GM03348 (cell line): ENCODE measurements at regions not wholly inside any gene's neighbourhood (a gene's known extent, or its start where the extent isn't known, plus 50 kb on each side); places are given as distances from the start of the nearest gene placed in this dataset.
A peak's percentile ranks its signal among the peaks of the same experiment; 100 is the strongest.
"Not testable (repeated sequence)": the region's sequence is repeated elsewhere in the genome, so short reads cannot be mapped to it uniquely, and the experiment has no call there.

Source experiments
- DNase-seq: peaks from one replicate; pipeline ENCODE4 v3.0.0; 2012; ENCODE audit warnings: low spot score

DNA sequence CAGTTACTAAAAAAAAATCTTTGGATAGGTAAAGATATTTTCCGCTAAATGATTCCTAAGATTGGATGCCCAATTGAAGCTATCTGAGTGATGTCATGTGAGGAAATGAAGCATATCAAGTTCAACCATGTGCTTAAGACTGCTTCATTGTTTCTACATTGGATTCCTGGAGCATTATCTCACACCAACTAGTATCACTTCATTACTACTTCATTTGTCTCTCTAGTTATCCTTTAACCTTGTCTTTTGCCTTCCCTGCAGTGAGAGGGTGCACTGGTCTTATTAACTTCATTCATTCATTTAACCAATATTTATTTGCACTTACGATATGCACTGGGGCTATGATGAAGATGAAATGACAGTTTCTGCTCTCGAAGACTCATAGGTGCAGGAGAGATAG, 198.1 kb downstream of the SLC38A4 start:
- no peak for DNase-seq

DNA sequence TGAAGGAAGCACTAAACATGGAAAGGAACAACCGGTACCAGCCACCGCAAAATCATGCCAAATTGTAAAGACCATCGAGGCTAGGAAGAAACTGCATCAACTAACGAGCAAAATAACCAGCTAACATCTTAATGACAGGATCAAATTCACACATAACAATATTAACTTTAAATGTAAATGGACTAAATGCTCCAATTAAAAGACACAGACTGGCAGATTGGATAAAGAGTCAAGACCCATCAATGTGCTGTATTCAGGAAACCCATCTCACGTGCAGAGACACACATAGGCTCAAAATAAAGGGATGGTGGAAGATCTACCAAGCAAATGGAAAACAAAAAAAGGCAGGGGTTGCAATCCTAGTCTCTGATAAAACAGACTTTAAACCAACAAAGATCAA, 206.3 kb downstream of the SLC38A4 start:
- DNase-seq, result not testable (repeated sequence)

DNA sequence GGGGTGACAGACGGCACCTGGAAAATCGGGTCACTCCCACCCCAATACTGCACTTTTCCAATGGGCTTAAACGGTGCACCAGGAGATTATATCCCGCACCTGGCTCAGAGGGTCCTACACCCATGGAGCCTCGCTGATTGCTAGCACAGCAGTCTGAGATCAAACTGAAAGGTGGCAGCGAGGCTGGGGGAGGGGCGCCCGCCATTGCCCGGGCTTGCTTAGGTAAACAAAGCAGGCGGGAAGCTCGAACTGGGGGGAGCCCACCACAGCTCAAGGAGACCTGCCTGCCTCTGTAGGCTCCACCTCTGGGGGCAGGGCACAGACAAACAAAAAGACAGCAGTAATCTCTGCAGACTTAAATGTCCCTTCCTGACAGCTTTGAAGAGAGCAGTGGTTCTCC, 208.1 kb downstream of the SLC38A4 start:
- DNase-seq, result not testable (repeated sequence)

DNA sequence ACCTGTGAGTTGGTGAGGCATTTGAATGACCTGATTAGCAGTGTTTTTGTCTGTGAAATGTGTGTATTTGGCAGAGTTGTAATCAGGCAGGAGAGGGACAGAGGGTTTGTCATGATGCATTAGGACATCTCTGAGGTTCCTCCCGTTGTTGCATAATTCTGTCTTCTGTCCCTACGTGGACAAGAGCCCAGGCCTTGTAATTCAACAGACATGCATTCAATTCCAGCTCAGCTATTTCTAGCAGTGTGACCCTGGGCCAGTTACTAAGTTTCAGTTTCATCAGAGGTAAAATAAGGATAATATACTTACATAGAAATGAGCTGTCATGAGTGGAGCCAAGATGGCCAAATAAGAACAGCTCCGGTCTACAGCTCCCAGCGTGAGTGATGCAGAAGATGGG, 208.6 kb downstream of the SLC38A4 start:
- DNase-seq, result peak; percentile 80

DNA sequence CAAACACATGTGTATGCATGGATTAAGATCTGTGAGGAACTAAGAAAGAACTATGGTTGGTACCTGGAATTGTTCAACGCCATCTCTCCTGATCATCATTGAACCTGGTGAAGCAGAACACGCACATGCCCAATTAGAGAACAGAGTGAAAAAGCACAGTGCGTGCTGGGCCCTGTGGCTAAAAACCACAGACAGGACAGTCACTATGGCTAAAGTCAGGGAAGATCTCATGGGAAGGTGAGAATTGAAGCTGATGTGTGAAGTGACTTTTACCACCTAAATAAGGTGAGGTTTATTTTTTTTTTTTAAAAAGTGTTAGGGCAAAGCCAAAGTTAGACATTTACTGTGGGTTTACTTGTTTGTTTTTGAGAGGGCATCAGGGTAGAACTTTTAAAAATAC, 215.0 kb downstream of the SLC38A4 start:
- no peak for DNase-seq

DNA sequence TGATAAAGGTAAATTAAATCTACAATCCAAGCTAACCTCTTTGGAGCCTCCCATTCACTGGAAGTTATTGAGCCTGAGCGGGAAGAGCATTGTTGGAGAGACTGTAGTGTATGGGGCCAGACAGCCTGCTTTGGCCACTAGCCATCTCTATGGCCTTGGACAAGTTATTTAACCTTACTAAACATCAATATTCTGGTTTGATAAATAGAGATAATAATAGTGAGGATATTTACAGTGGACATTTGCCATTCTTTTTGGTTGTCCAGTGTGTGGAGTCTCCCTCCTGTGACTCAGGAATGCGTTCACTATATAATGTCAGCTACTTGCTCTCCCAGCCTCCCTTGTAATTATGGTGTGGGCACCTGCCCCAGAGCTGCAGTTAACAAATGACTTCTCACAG, 216.1 kb downstream of the SLC38A4 start:
- no peak for DNase-seq

DNA sequence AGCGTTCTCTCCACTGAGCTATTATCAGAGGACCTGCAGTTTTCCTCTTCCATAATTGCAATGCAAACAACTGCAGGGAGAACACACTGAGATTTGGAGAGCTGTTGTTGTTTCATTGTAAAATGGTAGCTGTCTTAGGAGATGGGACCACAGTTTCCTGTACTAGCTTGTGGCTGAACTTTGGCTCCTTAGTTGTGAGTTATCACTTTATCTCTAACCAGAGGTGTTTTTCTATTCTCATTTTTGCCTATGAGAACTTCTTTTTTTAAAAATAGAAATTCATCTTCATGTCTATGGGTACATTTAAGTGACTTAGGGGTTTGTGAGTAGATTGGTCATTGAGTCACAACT, 216.5 kb downstream of the SLC38A4 start:
- DNase-seq, result no peak

DNA sequence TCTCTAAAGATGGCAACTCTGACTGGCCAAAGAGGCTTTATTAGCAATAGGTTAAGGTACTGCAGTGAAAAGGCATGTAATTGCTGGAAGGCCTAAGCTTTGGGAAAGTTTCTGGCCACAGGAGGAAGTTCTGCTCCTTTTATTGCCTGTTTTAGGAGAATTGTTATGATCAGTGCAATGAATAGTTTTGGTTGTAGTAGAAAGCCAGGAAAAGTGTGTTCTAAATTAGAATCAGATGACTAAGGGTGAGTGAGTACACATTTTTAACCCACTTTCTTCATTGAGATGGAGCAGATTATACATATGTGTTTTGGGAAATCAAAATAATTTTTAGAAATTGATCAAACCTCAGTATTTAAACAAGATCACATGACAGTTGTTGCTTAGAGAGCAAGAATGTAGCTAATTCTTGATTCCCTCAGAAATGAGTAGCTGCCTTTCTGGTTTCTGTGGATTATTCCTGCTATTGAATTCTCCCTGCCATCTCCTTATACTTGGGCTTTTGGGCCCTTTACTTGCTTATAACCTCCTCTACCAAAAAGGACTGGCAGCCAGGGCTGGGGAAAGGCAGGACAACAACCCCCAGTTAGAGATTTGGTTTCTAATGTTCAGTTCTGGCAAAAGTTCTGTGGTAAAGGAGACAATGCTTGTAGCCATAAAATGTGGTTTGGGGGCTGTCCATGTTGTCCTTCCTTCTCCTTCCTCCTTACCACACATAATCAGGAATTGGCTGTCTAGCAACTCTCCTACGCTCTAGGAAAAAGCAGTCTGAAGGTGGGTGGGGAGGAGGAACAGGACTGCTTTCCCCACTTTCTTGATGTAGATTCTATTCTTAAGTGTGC, 217.1 kb downstream of the SLC38A4 start:
- DNase-seq, result peak; percentile 79

DNA sequence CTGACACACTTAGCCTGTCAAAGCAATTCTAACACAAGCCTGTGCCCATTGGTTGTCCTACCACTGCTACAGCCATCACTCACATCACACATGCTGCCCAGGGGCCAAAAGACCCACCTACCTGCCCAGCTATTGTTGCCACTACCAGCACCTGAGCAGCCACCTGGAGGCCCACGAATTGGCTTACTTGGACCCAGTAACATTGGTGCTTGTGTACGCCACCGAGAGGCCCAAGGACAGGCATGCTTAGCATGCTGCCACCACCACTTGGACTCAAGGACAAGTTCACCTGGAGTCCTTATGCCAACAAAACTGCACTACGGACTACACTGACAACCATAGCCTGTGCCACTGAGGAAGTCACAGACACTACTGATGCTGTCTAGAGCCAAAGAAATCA, 221.1 kb downstream of the SLC38A4 start:
- no peak for DNase-seq

DNA sequence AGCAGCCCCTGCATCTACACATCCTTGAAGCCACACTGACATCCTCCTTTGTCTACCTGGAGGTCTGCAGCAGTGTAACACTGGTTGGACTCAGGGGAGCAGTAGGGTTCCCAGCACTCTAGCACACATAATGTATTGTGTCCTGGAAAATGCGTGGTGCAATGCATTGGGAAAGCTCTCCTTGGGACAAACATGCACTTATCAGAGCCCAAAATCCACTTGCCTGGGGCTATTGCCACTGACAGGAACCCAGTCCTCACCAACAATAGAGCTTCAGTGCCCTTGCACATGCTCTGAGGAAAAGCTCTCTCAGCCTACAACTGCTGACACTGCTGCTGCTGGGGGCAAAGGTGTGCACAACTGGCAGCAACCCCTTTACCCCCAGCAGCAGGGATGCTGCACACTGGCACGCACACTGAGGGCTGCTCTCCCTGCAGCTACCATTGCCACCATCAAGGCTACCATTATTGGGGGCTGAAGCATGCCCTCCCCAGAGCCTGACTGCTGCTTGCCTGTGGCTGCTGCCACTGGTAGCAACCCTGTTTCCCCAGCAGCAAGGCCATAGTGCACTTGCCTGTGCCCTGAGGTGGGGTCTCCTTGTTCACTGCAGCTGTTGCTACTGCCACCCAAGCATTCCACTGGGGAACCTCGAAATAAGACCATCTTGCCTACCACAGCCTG, 221.9 kb downstream of the SLC38A4 start:
- DNase-seq, result no peak

DNA sequence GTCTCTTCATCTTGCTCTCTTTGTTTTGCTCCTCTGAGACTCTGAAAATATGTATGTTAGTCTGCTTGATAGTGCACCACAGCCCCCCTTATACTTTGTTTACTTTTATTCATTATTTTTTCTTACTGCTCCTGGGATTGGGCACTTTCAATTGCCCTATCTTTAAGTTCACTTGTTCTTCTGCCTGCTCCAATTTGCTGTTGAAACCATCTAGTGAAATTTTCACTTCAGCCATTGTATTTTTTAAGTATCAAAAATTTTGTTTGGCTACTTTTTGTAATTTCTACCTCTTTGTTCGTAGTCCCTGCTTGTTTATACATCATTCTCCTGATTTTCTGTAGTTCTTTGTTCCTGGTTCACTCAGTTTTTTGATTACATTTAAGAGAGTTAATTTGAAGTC, 223.3 kb downstream of the SLC38A4 start:
- no peak for DNase-seq

DNA sequence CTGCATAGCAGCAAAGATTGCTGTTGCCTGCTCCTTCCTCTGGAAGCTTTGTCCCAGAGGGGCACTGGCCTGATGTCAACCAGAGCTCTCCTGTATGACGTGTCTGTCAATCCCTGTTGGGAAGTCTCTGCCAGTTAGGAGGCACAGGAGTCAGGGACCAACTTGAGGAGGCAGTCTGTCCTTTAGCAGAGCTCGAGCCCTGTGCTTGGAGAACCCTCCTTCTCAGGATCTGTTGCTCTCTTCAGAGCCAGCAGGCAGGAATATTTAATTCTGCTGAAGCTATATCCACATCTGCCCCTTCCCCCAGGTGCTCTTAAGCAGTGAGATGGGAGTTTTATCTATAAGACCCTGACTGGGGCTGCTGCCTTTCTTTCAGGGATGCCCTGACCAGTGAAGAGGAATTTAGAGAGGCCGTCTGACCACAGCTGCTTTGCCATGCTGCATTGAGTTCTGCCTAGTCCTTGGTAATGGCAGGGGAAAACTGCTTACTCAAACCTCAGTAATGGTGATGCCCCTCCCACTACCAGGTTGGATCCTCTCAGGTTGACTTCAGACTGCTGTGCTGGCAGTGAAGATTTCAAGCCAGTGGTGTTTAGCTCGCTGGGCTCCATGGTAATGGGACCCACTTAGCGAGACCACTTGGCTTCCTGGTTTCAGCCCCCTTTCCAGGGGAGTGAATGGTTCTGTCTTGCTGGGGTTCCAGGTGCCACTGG, 218.6 kb upstream of the SLC38A2 start:
- no peak for DNase-seq

DNA sequence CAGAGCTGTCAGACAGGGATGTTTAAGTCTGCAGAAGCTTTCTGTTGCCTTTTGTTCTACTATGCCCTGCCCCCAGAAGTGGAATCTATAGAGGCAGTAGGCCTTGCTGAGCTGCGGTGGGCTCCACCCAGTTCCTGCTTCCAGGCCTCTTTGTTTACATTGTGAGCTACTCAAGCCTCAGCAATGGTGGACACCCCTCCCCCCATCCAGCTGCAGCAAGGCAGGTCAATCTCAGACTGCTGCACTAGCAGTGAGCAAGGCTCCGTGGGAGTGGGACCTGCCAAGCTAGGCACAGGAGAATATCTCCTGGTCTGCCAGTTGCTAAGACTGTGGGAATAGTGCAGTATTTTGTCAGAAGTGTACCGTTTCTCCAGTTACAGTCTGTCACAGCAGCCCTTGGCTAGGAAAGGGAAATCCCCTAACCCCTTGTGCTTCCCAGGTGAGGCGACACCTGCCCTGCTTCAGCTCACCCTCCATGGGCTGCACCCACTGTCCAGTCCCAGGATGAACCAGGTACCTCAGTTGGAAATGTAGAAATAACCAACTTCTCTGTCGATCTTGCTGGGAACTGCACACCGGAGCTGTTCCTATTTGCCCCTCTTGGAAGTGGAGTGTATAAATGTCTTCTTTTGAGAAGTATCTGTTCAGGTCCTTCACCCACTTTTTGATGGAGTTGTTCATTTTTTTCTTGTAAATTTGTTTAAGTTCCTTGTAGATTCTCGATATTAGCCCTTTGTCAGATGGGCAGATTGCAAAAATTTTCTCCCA, 213.5 kb upstream of the SLC38A2 start:
- no peak for DNase-seq

DNA sequence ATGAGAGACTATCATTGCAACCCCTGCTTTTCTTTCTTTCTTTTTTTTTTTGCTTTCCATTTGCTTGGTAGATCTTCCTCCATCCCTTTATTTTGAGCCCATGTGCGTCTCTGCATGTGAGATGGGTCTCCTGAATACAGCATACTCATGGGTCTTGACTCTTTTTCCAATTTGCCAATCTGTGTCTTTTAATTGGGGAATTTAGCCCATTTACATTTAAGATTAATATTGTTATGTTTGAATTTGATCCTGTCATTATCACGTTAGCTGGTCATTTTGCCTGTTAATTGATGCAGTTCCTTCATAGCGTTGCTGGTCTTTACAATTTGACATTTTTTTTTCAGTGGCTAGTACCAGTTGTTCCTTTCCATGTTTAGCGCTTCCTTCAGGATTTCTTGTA, 211.5 kb upstream of the SLC38A2 start:
- DNase-seq, result not testable (repeated sequence)

DNA sequence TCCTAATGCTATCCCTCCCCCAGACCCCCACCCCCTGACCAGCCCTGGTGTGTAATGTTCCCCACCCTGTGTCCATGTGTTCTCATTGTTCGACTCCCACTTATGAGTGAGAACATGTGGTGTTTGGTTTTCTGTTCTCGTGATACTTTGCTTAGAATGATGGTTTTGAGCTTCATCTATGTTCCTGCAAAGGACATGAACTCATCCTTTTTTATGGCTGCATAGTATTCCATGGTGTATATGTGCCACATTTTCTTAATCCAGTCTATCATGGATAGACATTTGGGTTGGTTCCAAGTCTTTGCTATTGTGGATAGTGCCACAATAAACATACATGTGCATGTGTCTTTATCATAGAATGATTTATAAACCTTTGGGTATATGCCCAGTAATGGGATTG, 209.4 kb upstream of the SLC38A2 start:
- DNase-seq, result not testable (repeated sequence)

DNA sequence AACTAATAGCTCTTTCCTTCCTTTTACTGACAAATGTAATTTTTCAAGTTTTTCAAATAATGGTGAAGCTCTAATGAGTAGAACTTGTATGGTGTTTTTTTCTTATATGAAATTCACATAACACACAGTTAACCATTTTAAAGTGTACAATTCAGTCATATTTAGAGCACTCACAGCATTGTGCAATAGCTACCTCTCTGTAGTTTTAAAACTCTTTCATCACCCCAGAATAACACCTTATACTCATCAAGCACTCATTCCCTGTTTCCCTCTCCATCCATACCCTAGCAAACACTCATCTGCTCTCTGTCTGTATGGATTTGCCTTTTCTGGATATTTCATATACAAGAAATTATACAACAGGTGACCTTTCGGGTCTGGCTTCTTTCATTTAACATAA, 207.9 kb upstream of the SLC38A2 start:
- DNase-seq, result no peak

DNA sequence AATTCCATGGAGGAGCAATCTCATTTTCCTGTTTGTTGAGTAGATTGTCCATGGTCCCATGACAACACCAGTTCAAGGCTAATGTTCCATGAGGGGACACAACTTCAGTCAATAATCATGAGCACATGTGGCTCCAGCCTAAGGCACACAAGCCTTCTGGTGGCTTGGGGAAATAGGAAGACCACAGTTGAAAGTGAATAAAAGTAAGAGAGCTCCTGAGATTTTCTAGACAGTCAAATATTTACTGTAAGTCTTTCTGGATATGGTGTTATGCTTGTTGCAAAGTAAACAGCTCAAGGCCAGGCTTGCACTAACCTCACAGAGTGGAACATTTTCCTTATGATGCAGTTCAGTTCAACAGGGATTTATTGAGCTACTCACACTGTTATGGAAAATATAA, 206.9 kb upstream of the SLC38A2 start:
- no peak for DNase-seq

DNA sequence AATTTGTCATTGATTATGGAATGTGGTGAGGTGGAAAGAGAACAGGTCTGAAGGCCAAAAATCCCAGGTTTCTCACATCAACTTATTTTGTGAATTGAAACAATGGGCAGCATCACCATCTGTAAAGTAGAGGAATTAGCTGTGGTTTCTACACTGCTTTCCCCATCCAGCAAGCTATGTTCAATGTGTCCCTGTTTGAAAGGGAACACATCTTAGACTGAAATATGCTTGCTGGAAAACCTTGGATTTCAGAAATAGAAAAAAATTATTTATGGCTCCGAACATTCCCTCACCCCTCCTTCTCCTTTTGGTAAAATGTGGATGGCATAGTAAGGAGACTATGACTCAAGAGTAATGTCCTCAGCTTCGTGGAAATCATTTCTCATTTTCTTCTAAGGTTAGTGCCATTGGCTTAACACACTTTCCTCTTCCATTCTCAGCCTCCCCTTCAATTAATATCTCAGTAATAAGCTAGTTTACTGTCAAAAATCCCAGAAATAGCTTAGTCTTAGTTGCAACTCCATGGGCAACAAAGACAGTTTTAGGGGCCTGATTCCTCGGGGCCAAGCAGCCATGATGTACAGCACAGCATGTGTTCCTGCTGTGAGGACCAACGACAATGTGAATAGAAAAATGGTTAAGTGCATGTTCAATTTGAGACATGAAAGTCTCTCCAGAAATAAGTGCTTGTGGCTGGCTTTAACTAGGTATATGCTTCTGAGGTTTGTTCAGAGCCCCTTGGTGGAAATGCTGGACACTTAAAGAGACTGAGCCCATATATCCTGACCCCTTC, 205.8 kb upstream of the SLC38A2 start:
- DNase-seq, result no peak

DNA sequence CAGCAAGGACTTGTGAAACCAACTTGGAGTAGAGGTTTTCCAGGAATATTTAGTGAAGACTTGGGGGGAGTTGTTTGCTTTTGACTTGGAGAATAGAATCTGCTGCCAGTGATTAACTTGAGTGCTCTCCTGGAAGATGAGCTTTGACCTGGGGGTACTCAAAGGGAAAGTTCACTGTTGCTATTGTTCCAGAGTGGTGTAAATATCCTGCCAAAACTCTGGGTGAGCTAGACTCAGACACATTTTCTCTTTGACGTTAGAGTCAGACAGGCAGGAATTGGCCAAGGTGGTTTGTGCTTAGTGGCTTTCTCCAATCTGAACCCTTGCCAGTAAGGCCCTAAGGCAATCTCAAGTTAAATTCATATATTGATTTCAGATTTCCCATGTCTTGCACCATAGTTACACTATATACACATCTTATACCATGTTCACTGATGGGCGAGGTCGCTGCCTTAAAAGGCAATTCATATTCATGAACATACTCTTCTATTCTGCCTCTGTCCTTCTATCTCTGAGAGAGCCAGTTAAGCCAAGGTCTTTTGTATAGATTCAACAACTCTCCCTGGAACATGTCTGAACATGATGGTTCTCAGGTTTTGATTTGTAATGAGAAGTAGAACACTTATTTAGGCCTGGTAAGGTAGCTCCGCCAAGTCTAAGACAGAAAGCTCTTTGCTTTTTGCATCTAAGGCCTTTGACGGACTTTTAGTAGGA, 204.6 kb upstream of the SLC38A2 start:
- no peak for DNase-seq

DNA sequence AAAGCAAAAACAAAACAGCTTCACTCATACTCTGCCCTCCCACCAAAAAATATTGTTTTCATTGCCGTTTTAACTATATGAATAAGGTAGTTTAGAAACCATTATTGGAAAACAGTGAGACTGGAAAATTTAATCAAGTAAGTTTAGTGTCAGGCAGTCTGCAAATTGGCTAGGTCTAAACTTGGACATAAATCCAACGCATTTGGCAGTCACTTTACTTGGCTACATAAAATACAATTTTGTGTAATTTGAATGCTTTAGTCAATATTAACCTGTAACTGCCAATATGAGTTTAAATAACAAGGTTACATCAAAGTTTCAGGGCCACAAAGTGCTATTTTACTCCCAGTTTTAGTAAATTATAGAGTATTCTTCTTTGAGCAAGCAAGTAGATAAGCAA, 202.3 kb upstream of the SLC38A2 start:
- no peak for DNase-seq

DNA sequence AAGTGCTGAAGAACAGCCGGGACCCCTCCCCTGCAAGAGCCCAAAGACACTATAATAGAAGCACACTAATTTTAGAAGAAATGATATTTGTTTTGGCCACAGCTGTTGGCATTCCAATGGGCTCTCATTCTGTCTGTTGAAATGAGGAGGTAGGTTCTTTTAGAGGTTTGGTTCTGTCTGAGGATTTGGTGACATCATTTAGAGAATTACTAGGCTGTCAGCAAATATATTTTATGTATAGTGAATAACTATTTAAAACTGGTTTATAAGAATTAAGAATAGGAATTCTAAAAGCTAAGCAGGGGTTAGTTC, 200.7 kb upstream of the SLC38A2 start:
- DNase-seq, result no peak
